NCI-H345 treated with DMSO at 0.1 percent for 48 hours (cell line): ENCODE measurements at regions not wholly inside any gene's neighbourhood (a gene's known extent, or its start where the extent isn't known, plus 50 kb on each side); places are given as distances from the start of the nearest gene placed in this dataset.

Experiments used
- DNase-seq: peaks from one replicate; lab custom pipeline; 2025; ENCODE audit not compliant: unreplicated experiment; lab: John Stamatoyannopoulos, UW

- DNase-seq = no peak
Observed at GRCh38 chr2:239523954-239524330, 123.1 kb upstream of the HDAC4 start.

GRCh38 chr2:239523147-239523953, 122.5 kb upstream of the HDAC4 start:
- no peak for DNase-seq

DNA sequence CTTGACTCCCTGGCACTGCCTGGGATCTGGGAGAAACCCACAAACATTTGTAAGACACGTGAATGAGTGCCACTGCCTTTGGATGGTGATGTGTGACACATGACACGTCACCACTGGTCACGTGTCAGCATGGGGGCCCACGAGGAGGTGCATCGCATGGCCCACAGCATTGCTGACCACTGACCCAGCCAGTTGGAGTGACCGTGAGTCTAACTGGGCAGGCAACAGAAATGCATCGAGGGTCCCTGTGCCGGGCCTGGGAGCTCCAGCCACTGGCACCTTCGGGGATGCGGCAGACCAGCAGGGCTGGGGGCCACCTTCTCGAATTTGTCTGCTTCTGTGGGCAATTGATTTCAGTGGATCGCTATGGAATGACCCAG, 121.9 kb upstream of the HDAC4 start:
- no peak for DNase-seq

GRCh38 chr2:239522002-239522739, 121.4 kb upstream of the HDAC4 start:
- DNase-seq = no peak

DNA sequence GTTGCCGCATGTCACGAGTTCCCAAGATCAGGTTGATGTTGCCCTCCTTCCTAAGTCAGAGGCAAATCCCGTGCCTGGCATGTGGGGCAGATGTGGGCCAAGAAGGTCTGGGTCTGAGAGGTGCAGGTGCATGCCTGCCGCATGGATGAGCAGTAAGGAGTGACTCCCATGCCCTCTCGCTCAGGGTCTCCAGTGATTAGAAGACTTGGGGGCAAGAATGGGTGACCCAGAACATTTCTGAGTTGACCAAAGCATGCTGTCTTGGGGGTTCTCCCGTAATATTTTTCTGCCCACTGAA, 120.6 kb upstream of the HDAC4 start:
- no peak for DNase-seq

- DNase-seq = no peak
Observed at GRCh38 chr2:239520811-239521517, 120.1 kb upstream of the HDAC4 start.

DNA sequence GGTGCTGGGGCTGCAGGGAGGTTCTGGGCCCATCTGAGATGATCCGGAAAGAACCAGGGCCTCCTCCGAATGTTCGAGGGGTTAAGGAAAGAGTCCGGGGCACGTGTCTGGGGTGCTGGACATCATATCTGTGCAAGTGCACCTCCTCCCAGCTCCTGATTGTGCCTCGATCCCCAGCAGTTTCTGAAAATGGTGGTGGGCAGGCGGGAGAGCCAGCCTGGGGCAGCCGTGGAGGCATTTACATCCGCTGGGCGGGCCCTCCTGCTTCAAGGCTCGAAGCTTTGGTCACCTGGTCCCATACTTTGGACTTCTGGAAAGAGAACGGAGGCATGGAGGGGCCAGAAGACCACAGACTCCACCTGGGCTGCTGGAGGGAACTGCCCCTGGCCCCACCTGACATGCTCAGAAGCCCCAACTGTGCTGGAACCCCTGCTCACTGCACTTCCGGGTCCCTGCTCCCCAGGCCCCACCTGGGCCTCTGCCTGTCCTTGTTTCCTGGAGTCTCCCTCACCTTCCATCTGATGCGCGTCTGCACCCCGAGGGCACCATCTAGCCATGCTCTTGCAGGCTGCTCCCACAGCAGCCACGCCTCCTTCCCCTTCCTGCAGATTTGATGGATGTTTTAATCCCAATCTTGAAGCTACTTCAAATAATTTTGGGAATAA, 119.2 kb upstream of the HDAC4 start:
- DNase-seq = no peak

DNA sequence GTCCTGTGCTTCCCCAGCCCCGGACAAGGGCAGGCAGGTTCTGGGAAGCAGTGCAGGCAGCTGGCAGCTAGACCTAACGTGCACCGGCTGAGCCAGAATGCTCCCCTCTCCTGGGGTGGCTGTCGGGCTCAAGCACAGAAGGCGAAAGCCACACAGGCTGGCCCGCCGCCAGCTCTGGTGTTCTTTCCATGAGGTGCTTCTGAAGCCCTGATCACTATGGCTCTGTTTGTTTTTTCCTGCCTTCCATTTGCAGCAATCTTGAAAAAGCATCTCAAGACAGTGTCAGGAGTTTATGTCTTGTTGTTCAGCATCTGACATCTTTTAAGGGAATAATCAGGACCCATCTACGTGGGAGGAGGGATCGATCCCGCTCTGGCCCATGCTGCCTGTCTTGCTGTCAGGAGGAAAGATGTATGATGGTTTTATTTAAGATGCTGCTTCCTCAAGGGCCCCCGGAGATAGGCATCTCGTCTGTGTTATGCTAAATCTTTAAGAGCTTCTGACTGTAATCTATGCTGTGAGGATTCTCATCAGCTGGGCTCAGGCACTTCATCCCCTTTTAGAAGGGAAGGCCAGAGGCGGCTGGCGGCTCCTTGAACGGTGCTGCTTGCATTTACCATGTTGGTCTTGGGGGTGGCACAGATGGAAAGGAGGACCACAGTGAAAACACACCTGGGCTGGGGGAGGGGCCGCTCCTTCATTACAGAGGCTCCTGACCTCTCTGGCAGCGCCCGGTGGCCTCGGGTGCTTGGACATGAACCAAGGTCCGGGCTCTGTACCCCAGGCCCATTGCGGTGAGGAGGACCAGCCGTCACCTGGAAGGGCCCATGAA, 118.5 kb upstream of the HDAC4 start:
- no peak for DNase-seq

DNA sequence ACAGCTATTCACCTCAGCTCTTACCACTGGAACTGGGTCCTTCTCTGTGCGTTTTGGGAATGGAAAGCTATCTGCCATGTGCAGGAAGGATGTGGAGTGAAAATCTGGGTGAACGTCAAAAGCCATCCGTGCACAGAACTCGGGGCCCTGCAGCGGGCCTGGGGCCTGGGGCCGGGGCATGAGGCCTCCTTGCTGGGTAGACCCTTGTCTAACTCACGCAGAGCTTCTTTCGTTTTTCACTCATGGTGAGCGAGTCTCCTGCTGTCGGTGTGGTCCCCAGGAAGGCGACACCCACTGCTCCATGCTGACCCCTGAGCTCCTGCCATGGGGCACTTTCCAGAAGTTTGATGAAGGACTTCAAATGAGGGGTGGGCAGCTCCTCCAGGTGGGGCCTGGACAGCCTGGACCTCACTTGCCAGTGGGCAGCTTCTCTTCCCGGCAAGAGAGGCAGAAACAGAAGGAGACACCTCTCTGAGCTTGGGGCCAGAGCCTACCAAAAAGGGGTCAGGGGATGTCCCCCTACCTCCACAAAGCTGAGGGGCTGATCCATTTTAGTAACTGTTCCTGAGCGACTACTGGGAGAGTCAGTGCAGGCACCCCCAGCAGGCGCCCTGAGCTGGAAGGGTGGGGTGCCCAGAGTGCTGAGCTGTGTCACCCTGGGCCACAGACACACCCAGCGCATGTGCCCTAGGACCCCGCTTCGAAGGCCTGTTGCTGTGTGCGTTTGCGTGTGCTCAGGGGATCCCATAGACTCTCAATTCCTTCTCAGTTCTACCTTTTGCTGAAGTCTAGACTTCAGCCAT, 117.7 kb upstream of the HDAC4 start:
- no peak for DNase-seq

GRCh38 chr2:239517686-239518085, 116.9 kb upstream of the HDAC4 start:
- no peak for DNase-seq

- no peak for DNase-seq
Observed at GRCh38 chr2:239516954-239517305, 116.1 kb upstream of the HDAC4 start.

DNA sequence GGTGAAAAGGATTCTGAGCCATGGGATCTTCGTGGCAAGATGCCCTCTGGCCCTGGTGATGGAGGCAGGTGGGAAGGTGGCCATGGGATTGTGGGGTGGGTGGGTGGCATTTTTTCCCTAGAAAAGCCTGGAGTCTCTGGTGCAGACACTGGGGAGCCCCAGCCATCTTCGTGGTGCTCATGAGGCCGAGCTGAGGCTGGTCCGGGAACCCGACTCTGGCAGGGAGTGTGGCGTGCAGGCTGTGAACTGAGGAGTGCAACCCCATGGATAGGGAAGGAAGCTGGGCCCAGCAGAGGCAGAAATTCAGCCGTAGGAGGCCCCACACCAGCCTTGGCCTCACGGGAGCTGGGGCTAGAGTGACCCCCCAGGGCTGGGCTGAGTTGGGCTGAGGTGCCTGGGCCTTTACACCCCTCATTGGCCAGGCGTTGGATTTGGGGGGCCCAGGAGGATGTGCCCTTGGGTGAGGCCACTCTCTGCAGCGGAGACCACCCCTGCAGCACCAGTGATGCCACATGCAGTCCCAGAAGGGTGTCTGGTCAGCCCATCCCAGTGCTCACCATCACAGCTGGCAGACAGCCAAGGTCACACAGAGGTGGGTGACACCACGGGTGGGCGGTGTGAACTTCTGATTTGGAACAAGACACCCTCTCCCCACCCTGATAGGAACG, 115.6 kb upstream of the HDAC4 start:
- DNase-seq = no peak

DNA sequence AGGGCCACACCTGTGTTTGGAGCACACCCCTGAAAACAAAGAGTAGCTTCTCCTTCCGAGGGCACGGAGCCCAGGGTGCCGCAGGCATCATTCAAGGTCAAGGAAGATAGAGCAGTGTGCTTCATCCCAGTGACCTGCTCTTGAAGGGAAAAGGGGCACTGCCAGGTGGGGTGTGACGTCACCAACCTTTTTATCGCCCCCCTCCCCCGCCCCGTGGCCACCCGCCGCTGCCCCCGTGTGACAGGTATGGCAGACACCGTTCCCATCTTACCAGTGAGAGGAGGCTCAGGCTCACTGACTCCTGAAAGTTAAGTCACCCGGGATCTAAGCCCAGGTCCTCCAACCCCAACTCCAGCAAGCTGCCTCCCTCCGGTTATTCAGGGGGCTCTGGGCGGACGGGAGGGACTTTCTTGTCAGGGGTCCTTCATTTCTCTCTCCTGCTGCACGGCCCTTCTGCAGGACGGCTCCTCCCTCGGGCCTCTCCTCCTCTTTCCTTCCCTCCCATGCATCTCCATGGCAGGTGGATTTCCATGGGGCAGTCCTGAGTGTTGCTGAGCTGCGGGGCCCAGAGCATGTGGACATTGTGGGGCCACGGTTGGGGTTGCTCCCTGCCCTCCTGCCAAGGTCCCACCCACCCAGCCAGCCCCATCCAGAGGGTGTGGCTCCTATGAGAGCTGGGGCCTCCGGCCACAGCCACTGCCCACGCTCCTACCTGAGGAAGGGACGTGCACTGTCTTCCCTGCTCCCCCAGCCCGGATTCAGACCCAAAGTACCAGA, 114.1 kb upstream of the HDAC4 start:
- DNase-seq = no peak

GRCh38 chr2:239512054-239512453, 111.2 kb upstream of the HDAC4 start:
- no peak for DNase-seq

DNA sequence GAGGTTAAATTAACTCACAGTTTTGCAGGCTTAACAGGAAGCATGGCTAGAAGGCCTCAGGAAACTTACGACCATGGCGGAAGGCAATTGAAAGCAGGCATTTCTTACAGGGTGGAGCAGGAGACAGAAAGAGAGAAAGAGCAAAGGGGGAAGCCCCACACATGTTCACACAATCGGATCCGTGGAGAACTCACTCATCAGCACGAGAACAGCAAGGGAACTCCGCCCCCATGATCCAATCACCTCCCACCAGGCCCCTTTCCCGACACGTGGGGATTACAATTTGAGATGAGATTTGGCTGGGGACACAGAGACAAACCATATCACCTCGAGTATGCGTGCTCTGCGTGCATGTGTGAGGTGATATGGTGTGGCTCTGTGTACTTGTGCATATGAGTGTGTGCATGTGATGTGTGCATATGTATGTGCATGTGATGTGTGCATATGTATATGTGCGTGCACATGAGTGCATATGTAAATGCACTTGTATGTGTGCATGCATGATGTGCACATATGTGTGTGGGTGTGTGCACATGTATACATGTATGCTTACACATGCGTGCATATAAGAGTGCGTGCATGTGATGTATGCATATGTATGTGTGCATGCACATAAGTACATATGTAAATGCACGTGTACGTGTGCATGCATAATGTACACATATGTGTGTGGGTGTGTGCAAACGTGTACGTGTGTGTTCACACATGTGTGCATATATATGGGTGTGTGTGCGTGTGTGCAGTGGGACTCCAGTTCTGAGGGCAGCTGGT, 108.7 kb upstream of the HDAC4 start:
- DNase-seq = no peak

GRCh38 chr2:239508261-239508660, 107.4 kb upstream of the HDAC4 start:
- no peak for DNase-seq

DNA sequence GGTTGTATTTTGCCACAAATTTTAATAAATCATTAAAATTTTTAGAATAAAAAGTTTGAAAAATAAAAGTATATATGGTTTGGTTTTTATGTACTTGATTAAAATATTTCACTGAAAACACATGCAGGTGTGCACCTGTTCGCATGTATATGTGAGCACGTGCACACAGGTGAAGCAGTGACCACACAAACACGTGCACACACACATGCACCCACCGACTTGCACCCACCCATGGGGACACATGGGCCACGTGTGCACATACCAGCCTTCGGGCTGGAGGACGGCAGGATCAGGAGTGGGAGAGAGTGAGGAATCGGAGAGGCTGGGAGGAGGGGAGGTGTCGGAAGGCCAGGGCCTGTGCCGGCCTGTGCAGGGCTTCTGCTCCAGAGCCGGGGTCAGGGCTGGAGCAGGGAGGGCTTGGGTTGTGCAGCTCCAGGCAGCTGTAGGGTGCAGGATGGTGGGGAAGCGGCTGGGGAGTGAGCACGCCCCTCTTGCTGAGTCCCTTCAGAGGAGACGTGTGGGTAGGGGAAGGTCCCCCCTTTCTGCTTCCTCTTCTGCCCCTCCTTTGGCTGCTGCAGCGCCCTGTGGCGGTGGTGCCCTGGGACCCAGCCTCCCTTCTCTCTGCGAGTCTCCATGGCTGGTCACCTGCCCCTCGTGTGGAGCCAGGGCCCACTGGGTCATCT, 106.9 kb upstream of the HDAC4 start:
- no peak for DNase-seq
